Vagina (tissue), 2 donors: ENCODE measurements at regions not wholly inside any gene's neighbourhood (a gene's known extent, or its start where the extent isn't known, plus 50 kb on each side); places are given as distances from the start of the nearest gene placed in this dataset.

Source experiments
- POLR2A ChIP-seq, 2 donors: fragments of 450-650 bp; IDR thresholded peaks; one replicate each; pipeline ENCODE4 v1.6.1; 2017; ENCODE audit warnings: antibody characterized with exemption in 2 of 2, mild to moderate bottlenecking in 2 of 2, moderate library complexity in 2 of 2
- TF ChIP-seq, protein P1 (sequence below), 3 experiments: fragments of 450-650 bp in 2 of 3; fragments of 200-600 bp in 1 of 3; sonication (generic) in 1 of 3; IDR thresholded peaks; one replicate each; pipeline ENCODE4 v1.5.1; 2017 to 2019; ENCODE audit warnings: antibody characterized with exemption in 3 of 3, mild to moderate bottlenecking in 2 of 3, moderate library complexity in 2 of 3

DNA sequence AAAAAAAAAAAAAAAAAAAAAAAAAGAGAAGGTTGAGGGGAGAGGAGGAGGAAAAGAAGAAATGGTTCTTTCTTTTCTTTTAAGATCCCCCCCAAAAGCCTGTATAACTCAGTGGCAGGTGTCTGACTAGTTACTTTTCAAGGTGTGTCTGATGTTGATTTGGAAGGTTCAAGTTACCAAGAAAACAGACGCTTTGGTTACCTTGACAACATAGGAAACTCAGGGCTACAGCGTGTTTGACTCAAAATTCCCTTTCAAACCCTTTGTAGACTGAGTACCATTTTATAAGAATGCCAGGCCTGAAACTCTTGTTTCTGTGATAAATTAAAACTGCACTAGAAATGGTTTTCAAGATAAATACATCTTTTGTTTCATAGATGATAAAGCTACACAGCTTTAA, 286.8 kb downstream of the SKIDA1 start:
- TF ChIP-seq, protein P1, sequence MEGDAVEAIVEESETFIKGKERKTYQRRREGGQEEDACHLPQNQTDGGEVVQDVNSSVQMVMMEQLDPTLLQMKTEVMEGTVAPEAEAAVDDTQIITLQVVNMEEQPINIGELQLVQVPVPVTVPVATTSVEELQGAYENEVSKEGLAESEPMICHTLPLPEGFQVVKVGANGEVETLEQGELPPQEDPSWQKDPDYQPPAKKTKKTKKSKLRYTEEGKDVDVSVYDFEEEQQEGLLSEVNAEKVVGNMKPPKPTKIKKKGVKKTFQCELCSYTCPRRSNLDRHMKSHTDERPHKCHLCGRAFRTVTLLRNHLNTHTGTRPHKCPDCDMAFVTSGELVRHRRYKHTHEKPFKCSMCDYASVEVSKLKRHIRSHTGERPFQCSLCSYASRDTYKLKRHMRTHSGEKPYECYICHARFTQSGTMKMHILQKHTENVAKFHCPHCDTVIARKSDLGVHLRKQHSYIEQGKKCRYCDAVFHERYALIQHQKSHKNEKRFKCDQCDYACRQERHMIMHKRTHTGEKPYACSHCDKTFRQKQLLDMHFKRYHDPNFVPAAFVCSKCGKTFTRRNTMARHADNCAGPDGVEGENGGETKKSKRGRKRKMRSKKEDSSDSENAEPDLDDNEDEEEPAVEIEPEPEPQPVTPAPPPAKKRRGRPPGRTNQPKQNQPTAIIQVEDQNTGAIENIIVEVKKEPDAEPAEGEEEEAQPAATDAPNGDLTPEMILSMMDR (IDR thresholded peaks at IDR 0.05): no peak
- TF ChIP-seq POLR2A (IDR thresholded peaks at IDR 0.05): no peak
